HG02852 (cell line): ENCODE measurements at regions not wholly inside any gene's neighbourhood (a gene's known extent, or its start where the extent isn't known, plus 50 kb on each side); places are given as distances from the start of the nearest gene placed in this dataset.

Source experiments
- ATAC-seq: cut with Tn5 transposase; IDR thresholded peaks from one replicate; pipeline ENCODE4 v1.9.1; 2021; ENCODE audit warnings: mild to moderate bottlenecking, moderate library complexity; ENCODE audit not compliant: unreplicated experiment

- ATAC-seq, result no peak
Measured at GRCh38 chr13:72258340-72258981, 391.5 kb upstream of the DACH1 start.

DNA sequence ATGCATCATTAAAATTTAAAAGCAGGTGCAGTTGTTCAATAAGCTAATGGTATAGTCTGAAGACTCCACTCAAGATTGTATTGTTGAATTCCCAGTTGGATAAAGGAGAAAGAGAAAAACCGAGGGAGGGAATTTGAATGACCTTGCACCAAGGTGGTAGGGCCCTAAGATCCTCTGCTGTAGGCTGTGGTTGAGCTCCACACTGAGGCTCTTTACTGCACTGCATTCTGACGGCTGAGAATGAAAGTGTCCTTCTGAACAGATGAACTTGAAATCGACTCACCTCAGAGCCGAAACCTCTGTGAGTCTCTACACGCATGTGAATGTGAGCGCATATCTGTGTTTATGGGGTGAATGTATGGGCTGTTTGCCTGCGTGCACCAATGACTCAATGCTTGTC, 388.9 kb upstream of the DACH1 start:
- no peak for ATAC-seq

DNA sequence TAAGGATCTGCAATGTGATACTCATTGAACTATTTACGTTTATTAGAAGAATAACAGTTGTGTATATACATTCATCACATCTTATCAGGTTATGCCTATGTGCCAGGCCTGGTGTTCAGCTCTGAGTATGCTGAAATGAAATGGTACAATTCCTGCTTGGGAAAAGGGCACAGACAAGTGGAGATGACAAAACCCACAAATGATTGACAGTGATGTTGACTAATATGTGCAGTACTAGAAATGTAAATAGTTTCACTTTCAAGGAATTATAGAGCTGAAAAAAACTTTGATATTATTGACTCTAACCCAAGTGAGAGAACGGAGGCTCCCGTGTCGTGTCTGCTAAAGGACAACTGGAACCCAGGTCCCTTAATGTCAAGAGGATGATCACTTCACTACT, 386.8 kb upstream of the DACH1 start:
- ATAC-seq, result no peak

GRCh38 chr13:72246396-72246795, 379.4 kb upstream of the DACH1 start:
- ATAC-seq, result no peak

GRCh38 chr13:72244788-72245187, 377.8 kb upstream of the DACH1 start:
- no peak for ATAC-seq

GRCh38 chr13:72230131-72230530, 363.1 kb upstream of the DACH1 start:
- no peak for ATAC-seq

- no peak for ATAC-seq
Measured at GRCh38 chr13:72229067-72229466, 362.1 kb upstream of the DACH1 start.

- peak; percentile 68 for ATAC-seq
Measured at GRCh38 chr13:72221276-72221962, 354.4 kb upstream of the DACH1 start.

DNA sequence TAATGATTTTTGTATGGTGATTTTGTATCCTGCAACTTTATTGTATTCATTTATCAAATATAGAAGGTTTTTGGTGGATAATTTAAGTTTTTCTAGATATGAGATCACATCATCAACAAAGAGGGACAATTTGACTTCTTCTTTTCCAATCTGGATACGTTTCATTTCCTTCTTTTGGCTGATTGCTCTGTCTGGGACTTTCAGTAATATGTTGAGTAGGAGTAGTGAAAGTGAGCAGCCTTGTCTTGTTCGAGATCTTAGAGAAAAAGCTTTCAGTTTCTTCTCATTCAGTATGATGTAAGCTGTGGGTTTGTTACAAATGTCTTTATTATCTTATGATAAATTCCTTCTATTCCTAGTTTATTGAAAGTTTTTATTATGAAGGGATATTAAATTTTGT, 352.0 kb upstream of the DACH1 start:
- ATAC-seq, result peak; percentile 68

DNA sequence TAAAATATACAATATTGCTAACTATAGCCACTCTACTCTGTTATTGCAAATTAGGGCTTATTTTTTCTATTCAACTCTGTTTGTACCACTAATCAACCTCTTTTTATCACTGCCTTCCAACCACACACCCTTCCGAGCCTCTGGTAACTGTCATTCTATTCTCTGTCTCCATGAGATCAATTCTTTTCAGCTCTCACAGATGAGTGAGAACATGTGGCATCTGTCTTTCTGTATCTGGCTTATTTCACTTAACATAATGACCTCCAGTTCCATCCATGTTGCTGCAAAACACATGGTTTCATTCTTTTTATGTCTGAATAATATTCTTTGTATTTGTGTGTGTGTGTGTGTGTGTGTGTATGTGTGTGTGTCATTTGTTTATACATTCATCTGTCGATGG, 350.1 kb upstream of the DACH1 start:
- ATAC-seq, result no peak

- no peak for ATAC-seq
Measured at GRCh38 chr13:72208112-72208645, 341.2 kb upstream of the DACH1 start.

DNA sequence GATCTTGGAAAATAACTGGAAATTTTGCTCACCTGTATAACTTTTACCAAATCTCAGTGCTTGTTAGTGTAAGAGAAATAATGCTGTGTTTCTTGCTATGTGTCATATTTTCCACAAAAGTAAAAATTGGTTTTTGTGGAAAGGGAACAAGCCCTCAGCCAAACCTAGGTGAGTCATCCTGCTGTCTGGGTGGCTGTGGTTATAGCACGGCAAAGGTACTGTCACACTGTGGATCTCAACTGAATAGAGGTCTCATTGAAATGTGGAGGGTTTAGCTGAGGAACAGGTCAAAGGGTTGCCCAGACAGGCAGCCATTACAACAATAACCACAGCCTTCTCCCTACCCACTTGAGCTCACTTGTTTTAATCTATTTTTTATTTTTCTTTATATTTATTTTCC, 338.8 kb upstream of the DACH1 start:
- ATAC-seq, result no peak

DNA sequence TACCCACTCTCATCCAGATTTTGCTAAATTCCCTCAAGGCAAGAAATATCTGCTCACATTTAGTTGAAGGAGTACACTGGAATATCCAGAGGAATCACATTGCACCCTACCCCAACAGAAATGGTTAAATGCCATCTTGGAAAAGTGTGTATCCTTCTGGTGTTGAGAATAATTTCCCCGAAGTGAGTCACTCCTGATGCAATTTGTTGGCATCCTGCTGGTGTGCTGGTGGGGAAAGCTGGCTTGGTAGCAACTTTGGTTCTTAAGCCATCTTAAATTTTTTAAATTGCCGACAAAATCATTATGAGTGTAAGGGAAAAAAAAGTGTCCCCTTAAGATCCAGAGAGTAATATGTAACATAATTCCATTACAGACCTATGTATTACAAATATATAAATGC, 337.3 kb upstream of the DACH1 start:
- ATAC-seq, result no peak

DNA sequence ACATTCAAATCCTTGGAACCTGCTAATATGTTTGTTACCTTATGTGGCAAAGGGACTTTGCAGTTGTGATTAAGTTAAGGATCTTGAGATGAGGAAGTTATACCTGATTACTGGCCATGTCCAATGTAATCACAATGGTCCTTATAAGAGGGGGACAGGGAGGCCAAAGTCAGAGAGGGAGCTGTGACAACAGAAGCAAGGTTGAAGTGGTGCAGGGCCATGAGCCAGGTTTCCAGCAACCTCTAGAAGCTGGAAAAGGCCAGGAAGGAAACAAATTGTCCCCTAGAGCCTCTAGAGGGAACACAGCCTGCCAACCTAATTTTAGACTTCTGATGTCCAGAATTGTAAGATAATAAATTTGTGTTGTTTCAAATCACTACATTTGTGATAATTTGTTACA, 334.7 kb upstream of the DACH1 start:
- no peak for ATAC-seq

DNA sequence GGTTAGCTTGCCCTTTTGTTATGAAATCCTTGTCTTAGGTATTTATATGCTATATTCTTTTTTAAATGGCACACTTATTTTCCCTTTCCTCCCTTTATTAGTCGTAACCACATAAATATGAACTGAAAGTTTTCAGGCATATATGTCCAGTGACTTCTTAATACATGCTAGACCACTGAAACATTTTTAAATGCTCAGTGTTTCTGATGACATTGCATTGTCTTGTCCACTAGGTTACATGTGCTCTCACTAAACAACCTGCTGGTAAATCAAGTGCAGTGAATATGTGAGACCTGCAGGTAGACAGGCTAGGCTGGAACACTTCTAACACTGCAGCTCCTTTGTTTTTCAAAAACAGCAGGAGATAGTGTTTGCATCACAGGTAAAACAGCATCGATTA, 332.6 kb upstream of the DACH1 start:
- no peak for ATAC-seq

GRCh38 chr13:72198967-72199560, 332.1 kb upstream of the DACH1 start:
- no peak for ATAC-seq

DNA sequence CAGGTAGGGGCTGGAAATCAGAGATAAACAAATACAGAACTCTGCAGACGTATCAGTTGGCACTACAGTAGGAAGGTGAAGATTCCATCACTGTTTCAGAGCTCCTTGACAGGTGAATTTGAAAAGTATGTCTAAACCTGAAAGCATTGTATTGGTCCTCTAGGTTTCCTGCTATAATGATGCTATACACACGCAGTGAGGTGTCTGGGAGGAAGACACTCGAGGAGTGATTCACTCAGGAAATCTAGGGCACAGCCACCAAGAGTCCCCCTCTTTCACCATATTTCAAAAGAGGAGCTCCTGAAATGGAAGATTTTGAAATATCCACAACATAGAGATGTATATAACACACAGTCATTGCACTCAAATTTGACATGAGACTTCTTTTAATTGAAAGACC, 331.0 kb upstream of the DACH1 start:
- ATAC-seq, result no peak

- no peak for ATAC-seq
Measured at GRCh38 chr13:72195044-72195704, 328.2 kb upstream of the DACH1 start.

DNA sequence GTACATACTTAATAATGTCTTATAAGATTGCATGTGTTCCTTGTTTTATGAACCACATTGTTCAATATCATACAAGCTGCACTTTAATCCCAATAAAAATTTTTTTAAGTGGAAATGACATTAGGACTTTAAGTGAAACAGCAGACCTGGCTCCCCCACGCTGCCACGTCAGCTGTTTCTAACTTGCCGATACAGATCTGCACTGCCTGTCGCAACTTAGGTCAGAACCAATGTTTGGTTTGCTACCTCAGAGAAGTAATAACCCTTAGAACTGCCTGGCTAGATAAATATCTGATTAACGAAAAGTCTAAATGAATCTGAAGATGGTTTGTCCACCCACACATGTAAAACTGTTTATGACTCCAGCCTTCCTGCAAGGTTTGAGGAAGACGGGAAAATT, 327.5 kb upstream of the DACH1 start:
- no peak for ATAC-seq

DNA sequence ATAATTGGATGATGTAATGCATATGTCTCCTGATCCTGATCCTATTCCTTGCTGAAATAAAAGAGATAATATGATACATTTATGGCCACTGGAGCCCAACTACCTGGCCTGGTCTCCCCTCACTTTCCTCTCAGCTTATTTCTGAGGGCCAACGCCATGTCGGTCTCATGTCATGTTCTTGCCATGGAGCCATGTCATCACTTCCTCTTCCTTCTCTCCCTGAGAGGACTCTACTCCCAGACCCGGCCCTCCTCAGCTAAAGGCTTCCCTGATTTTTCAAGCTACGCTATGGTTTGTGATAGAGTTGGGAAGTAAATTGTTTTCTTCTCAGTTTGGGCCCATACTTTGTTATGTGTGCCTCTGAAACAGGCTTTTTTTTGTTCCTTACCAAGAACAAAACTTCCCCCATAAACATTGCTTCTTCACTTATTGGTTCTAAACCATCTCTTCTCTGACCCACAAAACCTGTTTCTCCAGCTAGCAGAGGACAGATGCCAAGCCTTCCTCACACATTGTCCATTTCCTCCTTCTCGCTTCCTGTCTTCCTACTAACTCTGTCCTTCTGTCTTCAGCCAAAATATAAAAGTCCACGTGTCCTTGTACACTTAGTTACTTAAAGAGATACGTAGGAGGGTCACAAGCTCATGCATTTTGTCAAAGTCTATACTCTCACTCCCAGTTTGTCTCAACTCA, 319.9 kb upstream of the DACH1 start:
- no peak for ATAC-seq

DNA sequence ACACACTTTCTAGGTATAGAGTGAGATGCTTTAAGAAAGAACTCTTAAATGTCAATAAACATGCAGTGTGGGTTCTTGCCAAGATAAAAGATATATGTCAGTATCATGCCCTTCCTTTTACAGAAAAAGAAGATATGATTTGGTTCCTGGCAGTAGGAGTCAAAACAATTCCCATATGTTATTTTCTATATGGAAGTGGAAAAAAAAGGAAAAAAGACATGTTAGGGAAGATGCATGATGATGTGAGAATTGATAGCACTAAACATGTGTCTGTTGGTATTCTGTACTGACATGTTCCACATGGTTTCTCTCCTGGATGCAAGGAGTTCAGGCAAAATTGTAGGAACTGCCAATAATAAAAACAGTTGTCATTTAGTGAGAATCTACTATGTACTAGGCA, 318.8 kb upstream of the DACH1 start:
- ATAC-seq, result no peak
